Left colon (tissue), 2 donors: ENCODE measurements at regions not wholly inside any gene's neighbourhood (a gene's known extent, or its start where the extent isn't known, plus 50 kb on each side); places are given as distances from the start of the nearest gene placed in this dataset.

Experiments
- ATAC-seq: fragments of 200-7000 bp; cut with Tn5 transposase; one replicate; pipeline ENCODE4 v1.9.1; 2020; ENCODE audit warnings: mild to moderate bottlenecking, moderate library complexity
- DNase-seq, 2 donors: peaks; one replicate each; pipeline ENCODE4 v3.0.0-alpha.2; 2020
- intact Hi-C, 2 donors: fragments of 100-400 bp; cut with DNase I in 1 of 2; cut with micrococcal nuclease in 1 of 2; formaldehyde crosslinking; loops; one replicate each; pipeline versions ENCODE4 v1.11.2 to v1.14.0; 2022; cut with DNase I, micrococcal nuclease
- donor health status: DM: no; HTN: no; CAD: no.
- donor health status: DM: yes; HTN: yes; CAD: no.

- intact Hi-C loops, result no loop called here
- no peak for ATAC-seq
- no peak for DNase-seq
Observed at GRCh38 chr6:167660944-167661551, 165.7 kb upstream of the AFDN start.

DNA sequence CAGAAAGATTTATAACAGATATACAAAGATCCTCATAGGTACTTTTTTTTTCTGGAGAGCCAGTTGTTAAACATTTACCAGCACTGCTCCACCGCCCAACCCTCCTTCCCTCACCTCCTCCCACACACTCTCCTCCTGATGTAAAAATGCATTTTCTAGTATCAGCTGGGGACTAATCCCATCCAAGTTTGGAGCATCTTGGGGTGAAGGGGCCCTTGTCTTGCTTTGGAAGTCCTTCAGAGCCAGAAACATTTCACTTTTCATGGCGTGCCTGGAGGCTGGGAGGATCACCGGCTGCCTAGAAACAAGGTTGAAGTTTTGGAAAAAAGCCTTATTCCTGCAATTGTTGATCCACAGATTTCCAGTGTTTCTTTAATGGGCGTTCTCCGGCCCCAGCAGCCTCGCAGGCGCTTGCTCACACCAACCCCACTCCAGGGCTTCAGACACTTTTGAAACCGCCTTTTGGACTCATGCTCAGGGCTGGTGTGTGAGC lies 165.1 kb upstream of the AFDN start:
- peak; percentile 77 for ATAC-seq
- intact Hi-C loops, result no loop called here
- DNase-seq, result no peak

- DNase-seq (no peak), ATAC-seq (no peak)
- intact Hi-C loops, result no loop called here
Observed at GRCh38 chr6:167662075-167662880, 164.4 kb upstream of the AFDN start.

DNA sequence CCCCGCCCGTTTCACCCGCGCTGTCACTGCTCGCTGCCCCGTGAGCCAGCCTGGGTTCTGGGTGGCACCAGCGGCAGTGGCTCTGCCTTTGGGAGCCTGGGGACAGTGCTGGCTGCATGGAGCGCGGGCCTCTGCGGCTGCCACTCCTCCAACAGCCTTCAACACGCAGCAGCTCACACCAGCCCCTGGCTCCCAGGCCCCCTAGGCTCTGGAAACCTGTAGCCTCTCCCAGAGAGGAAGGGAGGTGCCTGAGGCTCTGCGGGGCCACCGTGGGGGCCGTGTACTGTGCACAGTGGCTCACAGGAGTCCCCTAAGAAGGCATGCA lies 163.9 kb upstream of the AFDN start:
- no peak for ATAC-seq
- DNase-seq, result no peak
- intact Hi-C loops, result no loop called here

DNA sequence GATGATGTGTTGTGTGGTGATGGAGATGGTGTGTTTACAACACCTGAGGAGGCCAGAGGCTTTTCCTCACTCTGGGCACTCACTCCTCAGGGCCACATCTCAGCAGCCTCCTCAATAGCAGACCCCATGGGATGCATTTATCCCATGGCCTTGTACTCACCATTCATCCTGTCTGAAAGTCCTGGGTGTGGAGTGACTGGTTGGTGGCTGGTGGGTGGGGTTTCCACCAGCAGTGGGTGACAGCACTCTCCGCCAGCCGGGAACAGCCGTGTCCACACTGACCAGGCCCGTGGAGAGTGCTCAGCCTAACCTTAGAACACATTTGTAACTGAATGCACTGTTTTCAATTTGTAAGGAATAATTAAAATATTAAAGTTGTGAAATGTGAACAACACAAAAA lies 163.4 kb upstream of the AFDN start:
- intact Hi-C loops, result no loop called here
- DNase-seq (no peak), ATAC-seq (no peak)

GRCh38 chr6:167663784-167664443 lies 162.8 kb upstream of the AFDN start:
- intact Hi-C loops, result no loop called here

DNA sequence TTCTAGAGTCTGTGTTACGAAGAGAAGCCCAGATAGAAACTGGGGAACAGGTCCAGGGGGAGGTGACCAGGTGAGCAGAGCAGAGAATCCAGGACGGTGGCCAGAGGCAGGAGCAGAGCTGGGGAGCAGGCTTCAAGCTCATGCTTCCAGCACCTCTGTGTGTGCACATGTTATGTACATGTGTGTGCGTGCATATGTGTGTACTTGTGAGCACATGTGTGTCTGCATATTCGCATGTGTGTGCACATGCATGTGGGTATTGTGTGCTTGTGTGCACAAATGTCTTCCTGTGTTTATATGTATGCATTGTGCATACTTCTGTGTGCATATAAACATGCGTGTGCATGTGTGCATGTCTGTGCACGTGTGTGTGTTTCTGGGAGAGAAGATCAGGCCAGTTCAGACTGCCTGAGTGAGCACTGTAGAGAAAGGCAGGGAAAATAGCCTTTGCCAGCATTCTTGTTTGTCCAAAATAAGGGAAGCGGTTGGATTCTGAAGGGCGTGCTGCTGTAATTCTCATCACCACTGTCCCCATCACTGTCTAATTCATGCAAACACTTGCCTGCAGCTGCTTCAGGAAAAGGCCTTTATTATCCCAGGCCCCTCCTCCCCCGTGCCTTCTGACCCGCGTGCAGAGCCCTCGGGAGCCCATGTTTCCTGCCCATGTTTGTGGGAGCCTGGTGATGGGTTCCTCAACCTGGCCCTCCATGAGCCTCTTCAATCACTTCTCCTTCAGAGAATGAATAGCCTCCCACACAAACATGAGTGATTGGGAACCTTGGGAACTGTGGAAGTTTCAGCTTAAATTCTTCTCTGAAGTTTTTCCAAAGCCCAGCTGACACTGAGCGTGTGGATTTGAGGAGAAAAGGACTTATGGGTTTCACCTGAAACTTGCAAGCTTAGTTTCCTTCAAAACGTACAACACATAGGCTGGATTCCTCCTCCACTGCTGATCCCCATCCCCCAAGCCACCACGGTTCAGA lies 161.7 kb upstream of the AFDN start:
- ATAC-seq (no peak), DNase-seq (no peak)
- intact Hi-C loops, result no loop called here

More at GRCh38 chr6:167663784-167664443, 162.8 kb upstream of the AFDN start:
- ATAC-seq (peak; percentile 64), DNase-seq (peak in 1 of 2 donors; percentile 50)

- DNase-seq (no peak), ATAC-seq (no peak)
- intact Hi-C loops, result no loop called here
Observed at GRCh38 chr6:167665698-167666330, 160.9 kb upstream of the AFDN start.

- intact Hi-C loops, result no loop called here
- DNase-seq, result no peak
- no peak for ATAC-seq
Observed at GRCh38 chr6:167666571-167667203, 160.0 kb upstream of the AFDN start.

DNA sequence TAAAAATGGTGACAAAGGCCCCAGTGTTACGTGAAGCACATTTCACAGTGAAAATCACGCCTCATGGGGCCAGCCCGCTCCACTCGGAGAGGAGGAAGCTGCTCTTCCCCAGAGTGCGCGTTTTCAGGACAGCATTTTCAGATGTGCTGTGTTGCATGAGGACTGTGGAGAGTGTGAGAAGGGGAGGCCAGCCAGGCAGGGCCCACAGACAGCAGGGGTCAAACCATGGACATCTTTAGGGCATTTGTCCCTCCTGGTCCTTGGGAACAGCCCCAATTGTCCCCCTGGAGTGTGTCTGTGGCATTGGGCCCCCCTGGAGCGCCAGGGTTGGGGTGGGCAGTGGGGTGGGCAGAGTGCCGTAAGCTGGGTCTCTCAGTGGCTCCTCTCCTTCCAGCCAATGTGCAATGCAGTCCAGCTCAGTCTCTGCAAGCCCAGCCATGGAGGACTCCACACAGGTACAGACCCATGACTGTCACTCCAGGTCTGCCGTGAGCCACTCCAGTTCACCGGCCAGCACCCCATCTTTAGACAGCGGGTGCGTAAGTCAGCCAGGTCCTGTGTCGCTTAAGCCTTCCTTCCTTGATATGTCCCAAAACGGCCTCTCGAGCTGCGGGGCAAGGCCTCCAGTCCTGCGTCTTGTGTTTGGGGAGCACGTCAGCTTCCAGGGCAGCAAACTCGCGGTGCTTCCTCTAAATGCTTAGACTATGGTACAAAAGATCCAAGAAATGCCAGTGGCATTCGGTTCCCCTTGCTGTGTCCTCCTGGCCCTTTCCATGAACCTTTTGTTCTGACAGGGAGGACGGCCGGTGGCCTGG lies 159.3 kb upstream of the AFDN start:
- DNase-seq, result no peak
- intact Hi-C loops, result no loop called here
- ATAC-seq, result no peak

DNA sequence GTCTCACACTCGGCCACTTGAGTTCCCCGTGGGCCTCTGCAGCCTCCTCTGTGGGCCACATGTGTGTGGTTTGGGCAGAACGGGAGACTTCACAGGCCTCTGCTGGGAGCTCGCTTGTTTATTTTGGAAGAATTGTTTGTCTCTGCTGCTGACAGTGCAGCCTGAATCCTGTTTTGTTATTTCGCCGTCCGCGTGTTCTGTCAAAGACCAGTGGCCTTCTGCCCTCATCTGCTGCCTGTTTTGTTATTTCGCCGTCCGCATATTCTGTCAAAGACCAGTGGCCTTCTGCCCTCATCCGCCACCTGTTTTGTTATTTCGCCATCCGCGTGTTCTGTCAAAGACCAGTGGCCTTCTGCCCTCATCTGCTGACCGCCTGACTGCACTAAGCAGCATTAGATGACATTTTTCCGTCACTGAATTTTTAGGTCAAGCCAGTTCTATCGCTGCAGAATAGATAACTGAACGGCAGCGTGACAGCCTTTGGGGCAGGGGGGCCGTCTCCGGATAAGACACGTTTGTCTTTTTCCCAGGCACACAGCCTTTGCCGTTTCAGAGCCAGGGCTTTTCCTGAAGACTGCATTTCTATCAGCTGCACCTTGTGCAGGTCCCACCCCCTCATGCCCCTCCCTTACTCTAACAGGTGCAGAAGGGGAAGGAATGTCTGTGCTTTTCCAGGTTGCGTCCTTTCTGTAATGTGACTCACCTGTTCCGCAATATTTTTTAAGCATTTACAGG lies 158.5 kb upstream of the AFDN start:
- ATAC-seq, result peak; percentile 86

DNA sequence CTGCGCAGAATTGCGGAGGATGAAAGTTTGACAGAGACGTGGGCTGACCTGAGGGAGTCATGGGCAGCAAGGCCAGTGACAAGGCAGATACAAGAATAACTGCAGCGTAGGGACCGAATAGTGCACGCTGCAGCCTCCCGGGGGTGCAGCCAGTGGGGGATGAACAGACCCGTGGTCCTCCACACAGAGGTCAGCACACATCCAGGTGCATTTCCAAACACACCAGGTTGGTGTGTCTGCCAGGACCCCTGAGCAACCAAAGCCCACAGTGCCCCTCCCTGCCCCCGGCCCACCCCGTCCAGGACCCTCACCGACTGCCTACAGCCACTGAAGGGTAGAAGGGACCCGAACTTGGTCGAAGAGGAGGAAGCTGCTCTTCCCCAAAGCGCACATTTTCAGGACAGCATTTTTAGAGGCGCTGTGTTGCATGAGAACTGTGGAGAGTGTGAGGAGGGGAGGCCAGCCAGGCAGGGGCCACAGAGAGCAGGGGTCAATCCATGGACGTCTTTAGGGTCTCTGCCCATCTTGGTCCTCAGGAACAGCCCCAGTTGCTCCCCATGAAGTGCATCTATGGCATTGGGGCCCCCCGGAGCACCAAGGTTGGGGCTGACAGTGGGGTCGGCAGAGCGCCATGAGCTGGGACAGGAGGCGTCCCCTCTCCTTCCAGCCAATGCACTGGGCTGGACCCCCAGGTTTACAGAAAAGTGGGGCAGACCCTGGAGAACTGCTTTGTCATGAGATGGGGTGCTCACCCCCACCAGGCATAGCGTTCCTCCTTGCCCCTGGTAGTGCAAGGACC lies 157.8 kb upstream of the AFDN start:
- DNase-seq (no peak), ATAC-seq (no peak)
- intact Hi-C loops, result no loop called here

More for the DNA sequence above, 158.5 kb upstream of the AFDN start:
- peak; percentile 43 to 45 for DNase-seq
- intact Hi-C loops, result no loop called here

DNA sequence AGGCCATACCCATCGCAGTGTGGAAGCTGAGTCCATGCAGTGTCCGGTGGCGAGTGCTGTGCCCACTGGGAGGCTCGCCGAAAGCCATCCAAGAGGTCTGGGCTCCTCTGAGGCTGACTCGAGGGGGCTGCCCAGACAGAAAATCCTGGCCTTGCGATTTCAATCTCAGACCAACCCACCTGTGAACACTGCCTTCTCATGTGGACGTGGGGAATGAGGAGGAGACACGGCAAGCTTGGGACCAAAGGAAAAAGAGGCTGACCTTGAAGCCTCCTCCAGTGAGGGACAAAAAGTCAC lies 157.2 kb upstream of the AFDN start:
- DNase-seq (no peak), ATAC-seq (no peak)
- intact Hi-C loops, result no loop called here

DNA sequence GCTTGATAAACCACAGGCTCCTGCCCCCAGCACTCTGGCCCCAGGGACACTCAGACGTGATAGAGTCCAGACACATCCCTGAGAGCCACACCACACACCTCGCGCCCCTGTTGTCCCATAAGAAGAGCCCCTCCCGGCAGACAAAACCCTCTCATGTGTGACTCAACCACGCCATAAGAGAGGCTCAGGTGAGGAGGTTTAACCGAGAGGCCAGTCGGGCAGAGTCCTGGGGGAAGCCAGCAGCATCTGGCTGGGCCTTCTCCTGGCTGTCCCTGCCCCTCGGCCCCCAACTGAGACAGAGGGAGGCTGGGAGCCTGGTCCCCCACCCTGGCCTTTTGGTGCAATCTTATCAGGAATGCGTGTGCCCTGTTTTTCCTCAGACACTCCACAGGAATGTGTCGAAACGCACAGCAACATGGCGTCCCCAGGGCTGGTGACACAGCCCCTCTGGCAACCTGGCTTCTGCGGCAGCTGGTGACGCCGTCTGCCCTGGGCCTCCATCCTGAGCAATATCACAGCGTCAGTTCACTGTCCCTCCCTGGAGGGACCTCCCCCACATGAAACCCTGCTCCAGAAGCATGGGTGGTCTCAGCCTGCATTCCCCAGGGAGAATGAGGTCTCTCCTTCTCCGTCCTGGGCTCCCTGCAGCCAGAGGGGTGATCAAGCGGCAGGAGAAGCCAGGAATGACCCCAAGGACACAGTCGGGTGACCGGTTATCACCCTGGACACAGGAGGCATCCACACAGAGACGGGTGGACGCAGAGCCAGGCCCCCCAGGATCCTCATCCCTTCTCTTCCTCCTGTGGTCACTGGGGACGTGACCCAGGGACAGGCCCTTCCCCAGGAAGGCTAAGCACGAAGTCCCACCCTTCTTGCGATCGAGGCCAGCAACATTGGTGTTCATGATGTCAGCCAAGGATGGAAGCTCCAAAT lies 156.6 kb upstream of the AFDN start:
- DNase-seq, result no peak
- intact Hi-C loops, result no loop called here
- ATAC-seq, result no peak

GRCh38 chr6:167670938-167671338 lies 155.8 kb upstream of the AFDN start:
- intact Hi-C loops, result no loop called here
- ATAC-seq (no peak), DNase-seq (no peak)
